DOHH2 (cell line): ENCODE measurements at regions not wholly inside any gene's neighbourhood (a gene's known extent, or its start where the extent isn't known, plus 50 kb on each side); places are given as distances from the start of the nearest gene placed in this dataset.

Experiments
- H3F3A ChIP-seq: fragments of 200-600 bp; sonication (generic), shearing (Covaris generic); 2 replicates; pipeline ENCODE4 v1.6.0; 2016; ENCODE audit warnings: antibody characterized with exemption, mild to moderate bottlenecking; ENCODE audit not compliant: control insufficient read depth, insufficient read depth
- H3K27ac ChIP-seq: fragments of 200-600 bp; sonication (generic); 2 replicates; pipeline ENCODE4 v1.5.1; 2014; ENCODE audit warnings: low read depth, mild to moderate bottlenecking, low read length, moderate library complexity
- H3K27me3 ChIP-seq: fragments of 200-600 bp; sonication (generic); 2 replicates; pipeline ENCODE4 v1.6.1; 2014; ENCODE audit warnings: mild to moderate bottlenecking, low read length, mixed read lengths; ENCODE audit not compliant: control insufficient read depth
- H3K36me3 ChIP-seq: fragments of 200-600 bp; sonication (generic); 2 replicates; pipeline ENCODE4 v1.6.1; 2014; ENCODE audit warnings: mild to moderate bottlenecking, low read length, moderate library complexity, mixed read lengths; ENCODE audit not compliant: control insufficient read depth
- H3K4me1 ChIP-seq: fragments of 200-600 bp; sonication (generic); 2 replicates; pipeline ENCODE4 v1.6.1; 2014; ENCODE audit warnings: mild to moderate bottlenecking, low read length, mixed read lengths; ENCODE audit not compliant: control insufficient read depth
- H3K4me2 ChIP-seq: fragments of 200-600 bp; sonication (generic); 2 replicates; pipeline ENCODE4 v1.6.0; 2014; ENCODE audit warnings: mild to moderate bottlenecking, low read length, moderate library complexity
- H3K4me3 ChIP-seq: fragments of 200-600 bp; sonication (generic); 2 replicates; pipeline ENCODE4 v1.5.1; 2014; ENCODE audit warnings: mild to moderate bottlenecking, low read length, mixed read lengths
- H3K79me2 ChIP-seq: fragments of 200-600 bp; sonication (generic); 2 replicates; pipeline ENCODE4 v1.6.1; 2014; ENCODE audit warnings: mild to moderate bottlenecking, low read length, mixed read lengths; ENCODE audit not compliant: control insufficient read depth
- H3K9me2 ChIP-seq: fragments of 200-600 bp; sonication (generic); replicated peaks from 2 replicates; pipeline ENCODE4 v1.6.1; 2014; ENCODE audit warnings: mild to moderate bottlenecking, low read length, mixed read lengths; ENCODE audit not compliant: control insufficient read depth
- H3K9me3 ChIP-seq: fragments of 200-600 bp; sonication (generic); 2 replicates; pipeline ENCODE4 v1.6.1; 2014; ENCODE audit warnings: antibody characterized with exemption, low read length, mixed read lengths; ENCODE audit not compliant: control insufficient read depth, insufficient read depth
- H4K20me1 ChIP-seq: fragments of 200-600 bp; sonication (generic); 2 replicates; pipeline ENCODE4 v1.6.0; 2014; ENCODE audit warnings: low read depth, mild to moderate bottlenecking, antibody characterized with exemption, low read length, moderate library complexity; ENCODE audit not compliant: control insufficient read depth, insufficient read depth
- EZH2phosphoT487 ChIP-seq: fragments of 200-600 bp; sonication (generic); IDR thresholded peaks from 2 replicates; pipeline ENCODE4 v1.6.1; 2017; ENCODE audit warnings: borderline replicate concordance, mild to moderate bottlenecking, antibody characterized with exemption, low read length, moderate library complexity, mixed read lengths
- TF ChIP-seq, protein P1 (sequence below): fragments of 200-600 bp; sonication (generic); IDR thresholded peaks from one replicate; pipeline ENCODE4 v1.5.1; 2014; ENCODE audit warnings: antibody characterized with exemption, mild to moderate bottlenecking, low read depth, low read length; ENCODE audit not compliant: poor library complexity, severe bottlenecking

DNA sequence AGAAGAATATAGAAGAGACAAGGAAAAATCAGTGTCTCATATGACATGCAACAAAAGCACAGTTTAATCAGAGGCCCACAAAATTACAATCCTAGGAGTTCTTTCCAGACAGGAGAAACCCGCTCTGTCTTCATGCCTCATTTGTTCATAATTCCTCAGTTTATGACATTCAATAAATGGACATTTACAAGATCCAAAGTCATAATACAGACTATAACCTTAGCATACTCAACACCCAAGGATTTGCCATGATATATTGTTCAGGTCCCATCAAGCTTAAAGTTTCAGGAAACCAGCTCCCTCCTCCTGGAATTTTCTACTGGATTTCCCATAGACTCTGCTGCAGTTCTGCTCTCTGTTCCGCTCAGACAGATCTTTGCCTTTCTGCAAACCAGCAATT lies 56.4 kb upstream of the POMP start:
- Histone ChIP-seq H3K9me2 (no peaks in the 10 kb centered on the region), H3K4me2 (no peak overlapping the region), H3K4me3 (no peak overlapping the region), H3K9me3 (no peaks in the 10 kb centered on the region), H3F3A (no peaks in the 10 kb centered on the region; the same call in 1 of the 2 replicates), H3K36me3 (no peaks in the 10 kb centered on the region), H3K27ac (no peak overlapping the region), H3K79me2 (no peaks in the 10 kb centered on the region), H3K27me3 (no peaks in the 10 kb centered on the region), H4K20me1 (no peaks in the 10 kb centered on the region), H3K4me1 (peaks cover 35% of the 10 kb centered on the region)
- no peak for TF ChIP-seq EZH2phosphoT487
- TF ChIP-seq, protein P1, sequence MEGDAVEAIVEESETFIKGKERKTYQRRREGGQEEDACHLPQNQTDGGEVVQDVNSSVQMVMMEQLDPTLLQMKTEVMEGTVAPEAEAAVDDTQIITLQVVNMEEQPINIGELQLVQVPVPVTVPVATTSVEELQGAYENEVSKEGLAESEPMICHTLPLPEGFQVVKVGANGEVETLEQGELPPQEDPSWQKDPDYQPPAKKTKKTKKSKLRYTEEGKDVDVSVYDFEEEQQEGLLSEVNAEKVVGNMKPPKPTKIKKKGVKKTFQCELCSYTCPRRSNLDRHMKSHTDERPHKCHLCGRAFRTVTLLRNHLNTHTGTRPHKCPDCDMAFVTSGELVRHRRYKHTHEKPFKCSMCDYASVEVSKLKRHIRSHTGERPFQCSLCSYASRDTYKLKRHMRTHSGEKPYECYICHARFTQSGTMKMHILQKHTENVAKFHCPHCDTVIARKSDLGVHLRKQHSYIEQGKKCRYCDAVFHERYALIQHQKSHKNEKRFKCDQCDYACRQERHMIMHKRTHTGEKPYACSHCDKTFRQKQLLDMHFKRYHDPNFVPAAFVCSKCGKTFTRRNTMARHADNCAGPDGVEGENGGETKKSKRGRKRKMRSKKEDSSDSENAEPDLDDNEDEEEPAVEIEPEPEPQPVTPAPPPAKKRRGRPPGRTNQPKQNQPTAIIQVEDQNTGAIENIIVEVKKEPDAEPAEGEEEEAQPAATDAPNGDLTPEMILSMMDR, result no peak

GRCh38 chr13:28601581-28601980 lies 57.3 kb upstream of the POMP start:
- Histone ChIP-seq H3K27ac (peak overlapping the region; percentile 15; the same call in 1 of the 2 replicates), H3K79me2 (no peaks in the 10 kb centered on the region), H3F3A (no peaks in the 10 kb centered on the region; the same call in 1 of the 2 replicates), H3K9me3 (no peaks in the 10 kb centered on the region), H4K20me1 (no peaks in the 10 kb centered on the region), H3K27me3 (no peaks in the 10 kb centered on the region), H3K36me3 (no peaks in the 10 kb centered on the region), H3K9me2 (no peaks in the 10 kb centered on the region), H3K4me2 (peak overlapping the region; percentile 48), H3K4me3 (peak overlapping the region; percentile 15; the same call in 1 of the 2 replicates), H3K4me1 (peaks cover 45% of the 10 kb centered on the region)
- TF ChIP-seq, protein P1, result no peak
- TF ChIP-seq EZH2phosphoT487, result no peak

DNA sequence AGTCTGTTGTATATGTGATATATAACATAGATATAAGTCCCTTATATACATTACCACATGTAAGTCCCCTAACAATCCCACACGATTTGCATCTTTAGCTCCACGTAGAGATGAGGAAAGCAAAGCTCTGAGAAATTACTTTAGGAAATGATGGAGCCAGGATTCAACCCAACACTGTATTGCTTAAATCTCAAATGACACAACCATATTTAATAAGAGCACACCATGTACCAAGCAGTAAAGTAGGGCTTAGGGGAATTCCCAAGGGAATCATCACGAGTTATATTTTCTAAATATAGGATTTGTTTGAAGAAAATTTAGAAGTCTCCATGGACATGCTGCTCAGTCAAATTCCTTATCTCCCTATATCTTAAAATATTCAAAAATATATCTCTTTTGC lies 61.3 kb upstream of the POMP start:
- Histone ChIP-seq H3K27ac (no peak overlapping the region), H3K4me2 (peak overlapping the region; percentile 47), H3K9me3 (no peaks in the 10 kb centered on the region), H4K20me1 (no peaks in the 10 kb centered on the region), H3K4me1 (peaks cover 84% of the 10 kb centered on the region), H3K27me3 (no peaks in the 10 kb centered on the region), H3K36me3 (no peaks in the 10 kb centered on the region), H3K79me2 (no peaks in the 10 kb centered on the region), H3K4me3 (no peak overlapping the region; the same call in 1 of the 2 replicates), H3K9me2 (no peaks in the 10 kb centered on the region), H3F3A (peaks cover 2% of the 10 kb centered on the region; the same call in 1 of the 2 replicates)
- TF ChIP-seq, protein P1, result no peak
- TF ChIP-seq EZH2phosphoT487, result no peak

DNA sequence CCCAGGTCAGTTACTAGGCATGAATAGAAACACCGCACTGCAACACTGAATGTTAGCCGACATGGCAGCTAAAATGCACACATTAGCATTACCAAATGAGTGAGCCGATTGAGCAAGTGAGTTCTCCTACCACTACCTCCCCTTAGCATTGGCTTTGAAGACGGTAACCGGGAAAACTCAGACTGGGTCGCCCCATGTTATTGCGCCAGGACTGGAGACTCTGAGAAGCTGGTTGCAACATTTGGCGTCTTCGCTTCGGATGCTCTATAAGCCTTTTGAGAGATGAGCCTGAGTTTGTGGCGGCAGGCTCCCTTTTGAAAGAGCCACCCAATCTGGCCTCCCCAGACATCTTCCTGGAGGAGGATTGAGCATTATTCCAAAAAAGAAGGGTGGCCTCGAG lies 68.5 kb upstream of the POMP start:
- no peaks in the 10 kb centered on the region for H4K20me1 ChIP-seq
- no peaks in the 10 kb centered on the region for H3K36me3 ChIP-seq
- H3K4me3 ChIP-seq, result no peak overlapping the region
- H3K9me3 ChIP-seq, result no peaks in the 10 kb centered on the region
- no peaks in the 10 kb centered on the region for H3K79me2 ChIP-seq
- no peaks in the 10 kb centered on the region for H3K9me2 ChIP-seq
- peaks cover 36% of the 10 kb centered on the region for H3K4me1 ChIP-seq
- no peaks in the 10 kb centered on the region for H3K27me3 ChIP-seq
- H3K27ac ChIP-seq, result no peak overlapping the region
- H3K4me2 ChIP-seq, result no peak overlapping the region
- H3F3A ChIP-seq, result 0 out of 2 replicates have a peak, but pooled peaks cover 2% of the 10 kb centered on the region
- TF ChIP-seq EZH2phosphoT487, result no peak
- TF ChIP-seq, protein P1, result no peak
